SK-N-SH (cell line): ENCODE measurements at regions not wholly inside any gene's neighbourhood (a gene's known extent, or its start where the extent isn't known, plus 50 kb on each side); places are given as distances from the start of the nearest gene placed in this dataset.

Experiments used
- CTCF ChIP-seq: fragments of 200-600 bp; sonication (generic); IDR thresholded peaks from 2 replicates; pipeline ENCODE4 v1.6.1; 2017; ENCODE audit warnings: antibody characterized with exemption, mild to moderate bottlenecking, moderate library complexity
- FOXJ3 ChIP-seq: sonication (generic); formaldehyde crosslinking; IDR thresholded peaks from 2 replicates; pipeline ENCODE4 v1.5.1; 2020; ENCODE audit warnings: mild to moderate bottlenecking, missing genetic modification reagents
- GABPA ChIP-seq: IDR thresholded peaks from 2 replicates; pipeline ENCODE4 v1.4.0; 2012; ENCODE audit warnings: low read depth, mild to moderate bottlenecking
- GATA2 ChIP-seq: sonication (generic); formaldehyde crosslinking; IDR thresholded peaks from 2 replicates; pipeline ENCODE4 v1.5.0; 2020; ENCODE audit warnings: mild to moderate bottlenecking, missing genetic modification reagents
- JUND ChIP-seq: IDR thresholded peaks from 2 replicates; pipeline ENCODE4 v1.4.0; 2012
- NRF1 ChIP-seq: IDR thresholded peaks from 2 replicates; pipeline ENCODE4 v1.6.1; 2012; ENCODE audit warnings: low read depth, mild to moderate bottlenecking, low read length
- POLR2AphosphoS5 ChIP-seq: IDR thresholded peaks from 2 replicates; pipeline ENCODE4 v1.6.1; 2012; ENCODE audit warnings: low read depth, low read length
- RCOR1 ChIP-seq: fragments of 150-350 bp; IDR thresholded peaks from 2 replicates; pipeline ENCODE4 v1.6.1; 2017; ENCODE audit warnings: antibody characterized with exemption, low read length
- REST ChIP-seq: IDR thresholded peaks from 2 replicates; pipeline ENCODE4 v1.6.1; 2012; ENCODE audit warnings: mild to moderate bottlenecking, low read depth, low read length, moderate library complexity
- TAF1 ChIP-seq: IDR thresholded peaks from 2 replicates; pipeline ENCODE4 v1.6.1; 2012; ENCODE audit warnings: low read depth, mild to moderate bottlenecking, low read length, moderate library complexity, borderline replicate concordance
- YY1 ChIP-seq: IDR thresholded peaks from 2 replicates; pipeline ENCODE4 v1.4.0; 2012; ENCODE audit warnings: low read depth, mild to moderate bottlenecking

GRCh38 chr2:42847596-42848151, 55.3 kb upstream of the HAAO start:
- TF ChIP-seq YY1 (no peak), GATA2 (CRISPR knock-in tag) (no peak), NRF1 (no peak), TAF1 (no peak), REST (no peak), CTCF (no peak), POLR2AphosphoS5 (no peak), GABPA (no peak), RCOR1 (no peak), FOXJ3 (CRISPR knock-in tag) (no peak), JUND (no peak)
